DMS53 (cell line): ENCODE measurements at regions not wholly inside any gene's neighbourhood (a gene's known extent, or its start where the extent isn't known, plus 50 kb on each side); places are given as distances from the start of the nearest gene placed in this dataset.

Experiments used
- DNase-seq: peaks from one replicate; lab custom pipeline; 2025; lab: John Stamatoyannopoulos, UW

GRCh38 chr16:85256190-85256739, 144.0 kb upstream of the CIBAR2 start:
- no peak for DNase-seq

- DNase-seq = no peak
These were observed 145.2 kb upstream of the CIBAR2 start for GRCh38 chr16:85257483-85257882.

- no peak for DNase-seq
These were observed 145.9 kb upstream of the CIBAR2 start for GRCh38 chr16:85258166-85258565.

- no peak for DNase-seq
These were observed 146.4 kb upstream of the CIBAR2 start for GRCh38 chr16:85258629-85259028.

- no peak for DNase-seq
These were observed 147.0 kb upstream of the CIBAR2 start for GRCh38 chr16:85259115-85259831.

- no peak for DNase-seq
These were observed 147.5 kb upstream of the CIBAR2 start for GRCh38 chr16:85259832-85260167.

GRCh38 chr16:85261204-85261603, 148.9 kb upstream of the CIBAR2 start:
- no peak for DNase-seq

GRCh38 chr16:85261657-85262557, 149.6 kb upstream of the CIBAR2 start:
- no peak for DNase-seq

- no peak for DNase-seq
These were observed 150.4 kb upstream of the CIBAR2 start for GRCh38 chr16:85262558-85263238.

- no peak for DNase-seq
These were observed 150.9 kb upstream of the CIBAR2 start for GRCh38 chr16:85263239-85263585.

- no peak for DNase-seq
These were observed 152.5 kb upstream of the CIBAR2 start for GRCh38 chr16:85264752-85265151.

GRCh38 chr16:85265161-85265784, 153.0 kb upstream of the CIBAR2 start:
- no peak for DNase-seq

GRCh38 chr16:85265810-85266209, 153.5 kb upstream of the CIBAR2 start:
- DNase-seq = no peak

- no peak for DNase-seq
These were observed 154.6 kb upstream of the CIBAR2 start for GRCh38 chr16:85266857-85267256.

GRCh38 chr16:85267414-85267945, 155.2 kb upstream of the CIBAR2 start:
- no peak for DNase-seq

- DNase-seq = no peak
These were observed 156.9 kb upstream of the CIBAR2 start for GRCh38 chr16:85269165-85269564.

- DNase-seq = no peak
These were observed 158.1 kb upstream of the CIBAR2 start for GRCh38 chr16:85270374-85270773.

GRCh38 chr16:85271198-85271597, 158.9 kb upstream of the CIBAR2 start:
- no peak for DNase-seq

- no peak for DNase-seq
These were observed 161.0 kb upstream of the CIBAR2 start for GRCh38 chr16:85273293-85273692.

GRCh38 chr16:85274501-85274900, 162.2 kb upstream of the CIBAR2 start:
- peak; percentile 21 for DNase-seq

GRCh38 chr16:85274924-85275323, 162.7 kb upstream of the CIBAR2 start:
- no peak for DNase-seq
